ENCODE measurements at regions not wholly inside any gene's neighbourhood (a gene's known extent, or its start where the extent isn't known, plus 50 kb on each side); places are given as distances from the start of the nearest gene placed in this dataset.
"Not testable (repeated sequence)": the region's sequence is repeated elsewhere in the genome, so short reads cannot be mapped to it uniquely, and the experiment has no call there.

DNA sequence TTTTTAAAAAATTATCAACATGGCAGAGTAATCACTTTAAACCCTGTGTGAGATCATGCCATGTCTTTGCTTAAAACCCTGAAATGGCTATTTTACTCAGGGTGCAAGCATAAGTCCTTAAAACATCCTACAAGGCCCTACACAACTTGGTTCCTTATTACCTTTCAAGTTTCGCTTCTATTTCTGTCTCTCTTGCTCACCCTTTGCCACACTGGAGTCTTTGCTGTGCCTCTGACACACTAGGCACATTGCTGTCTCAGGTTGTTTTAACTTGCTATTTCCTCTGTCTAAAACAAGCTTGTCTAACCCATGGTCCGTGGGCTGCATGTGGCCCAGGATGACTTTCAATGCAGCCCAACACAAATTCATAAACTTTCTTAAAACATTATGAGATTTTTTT is 55.6 kb downstream of the KIAA0408 start:
- TF ChIP-seq, protein P1, sequence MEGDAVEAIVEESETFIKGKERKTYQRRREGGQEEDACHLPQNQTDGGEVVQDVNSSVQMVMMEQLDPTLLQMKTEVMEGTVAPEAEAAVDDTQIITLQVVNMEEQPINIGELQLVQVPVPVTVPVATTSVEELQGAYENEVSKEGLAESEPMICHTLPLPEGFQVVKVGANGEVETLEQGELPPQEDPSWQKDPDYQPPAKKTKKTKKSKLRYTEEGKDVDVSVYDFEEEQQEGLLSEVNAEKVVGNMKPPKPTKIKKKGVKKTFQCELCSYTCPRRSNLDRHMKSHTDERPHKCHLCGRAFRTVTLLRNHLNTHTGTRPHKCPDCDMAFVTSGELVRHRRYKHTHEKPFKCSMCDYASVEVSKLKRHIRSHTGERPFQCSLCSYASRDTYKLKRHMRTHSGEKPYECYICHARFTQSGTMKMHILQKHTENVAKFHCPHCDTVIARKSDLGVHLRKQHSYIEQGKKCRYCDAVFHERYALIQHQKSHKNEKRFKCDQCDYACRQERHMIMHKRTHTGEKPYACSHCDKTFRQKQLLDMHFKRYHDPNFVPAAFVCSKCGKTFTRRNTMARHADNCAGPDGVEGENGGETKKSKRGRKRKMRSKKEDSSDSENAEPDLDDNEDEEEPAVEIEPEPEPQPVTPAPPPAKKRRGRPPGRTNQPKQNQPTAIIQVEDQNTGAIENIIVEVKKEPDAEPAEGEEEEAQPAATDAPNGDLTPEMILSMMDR (IDR thresholded peaks at IDR 0.05), result no peak
- H3K9me3 Mint-ChIP-seq, result no peaks in the 10 kb centered on the region
- no peaks in the 10 kb centered on the region for H3K27me3 Mint-ChIP-seq
- H3K9me3 ChIP-seq (ENCODE audit: control insufficient read depth in 1 of 2, insufficient read depth in 1 of 2, low read length in 2 of 2), result no peaks in the 10 kb centered on the region
- ATAC-seq (ENCODE audit: poor library complexity) (no peak), DNase-seq (no peak)
- H3K36me3 ChIP-seq (ENCODE audit: insufficient read depth, low read length), result no peaks in the 10 kb centered on the region
- no peaks in the 10 kb centered on the region for H3K27me3 ChIP-seq (ENCODE audit: control insufficient read depth in 1 of 2, insufficient read depth in 2 of 2, low read length in 2 of 2)
- CTCF ChIA-PET, result no interaction called here
- no peak overlapping the region for H3K4me3 ChIP-seq (ENCODE audit: low read length)
- intact Hi-C loops (cut with DNase I, micrococcal nuclease), result no loop called here
- no peaks in the 10 kb centered on the region for H3K4me1 ChIP-seq (ENCODE audit: insufficient read depth, low read length)
- no peak overlapping the region for H3K4me3 Mint-ChIP-seq
- no peaks in the 10 kb centered on the region for H3K36me3 Mint-ChIP-seq (ENCODE audit: low read depth)
- H3K27ac ChIP-seq (ENCODE audit: low read depth in 1 of 2, low read length in 2 of 2), result no peak overlapping the region
- POLR2A ChIA-PET, result no interaction called here
- no peaks in the 10 kb centered on the region for H3K4me1 Mint-ChIP-seq (ENCODE audit: low read depth)
- no peak overlapping the region for H3K27ac Mint-ChIP-seq

DNA sequence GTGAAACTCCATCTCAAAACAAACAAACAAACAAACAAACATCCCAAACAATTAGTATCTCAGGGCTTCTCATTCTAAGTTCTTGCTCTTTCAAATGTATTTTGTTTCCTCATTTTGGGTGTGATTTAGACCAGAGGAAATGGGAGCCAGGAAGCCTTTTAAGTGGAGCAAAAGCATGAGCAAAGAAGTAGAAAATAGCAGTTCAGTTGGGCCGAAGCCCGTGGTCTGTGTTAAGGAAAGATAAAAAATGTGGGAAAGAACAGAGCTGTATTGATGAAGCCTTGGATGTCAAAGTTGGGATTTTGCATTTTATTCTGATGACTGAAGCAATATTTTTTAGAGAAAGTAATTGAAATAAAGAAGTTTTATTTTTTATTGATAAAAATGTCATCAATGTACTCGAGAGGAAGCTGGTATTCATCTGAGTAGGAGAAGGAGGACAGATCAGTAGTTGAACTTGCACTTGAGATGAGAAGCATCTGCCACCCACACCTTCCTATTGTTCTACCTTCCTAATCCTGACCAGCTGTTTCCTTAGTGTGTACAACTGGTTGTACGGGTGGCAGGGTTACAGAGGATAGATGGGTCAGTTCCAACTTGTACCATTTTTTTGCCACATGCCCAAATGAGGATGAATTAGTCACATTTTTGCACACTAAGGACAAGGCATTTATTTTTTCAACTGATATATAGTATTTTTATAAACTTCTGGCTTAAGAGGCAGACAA is 56.1 kb downstream of the KIAA0408 start:
- ATAC-seq (ENCODE audit: poor library complexity) (no peak), DNase-seq (no peak)
- ChIA-PET CTCF (no interaction called here), POLR2A (no interaction called here)
- H3K4me3 Mint-ChIP-seq, result no peak overlapping the region
- no peaks in the 10 kb centered on the region for H3K9me3 ChIP-seq (ENCODE audit: control insufficient read depth in 1 of 2, insufficient read depth in 1 of 2, low read length in 2 of 2)
- H3K27me3 Mint-ChIP-seq, result no peaks in the 10 kb centered on the region
- TF ChIP-seq, protein P1 (IDR thresholded peaks at IDR 0.05), result no peak
- H3K27ac Mint-ChIP-seq, result no peak overlapping the region
- no peaks in the 10 kb centered on the region for H3K4me1 Mint-ChIP-seq (ENCODE audit: low read depth)
- H3K27ac ChIP-seq (ENCODE audit: low read depth in 1 of 2, low read length in 2 of 2), result no peak overlapping the region
- H3K4me3 ChIP-seq (ENCODE audit: low read length), result no peak overlapping the region
- no peaks in the 10 kb centered on the region for H3K36me3 ChIP-seq (ENCODE audit: insufficient read depth, low read length)
- intact Hi-C loops (cut with DNase I, micrococcal nuclease), result no loop called here
- H3K36me3 Mint-ChIP-seq (ENCODE audit: low read depth), result no peaks in the 10 kb centered on the region
- no peaks in the 10 kb centered on the region for H3K27me3 ChIP-seq (ENCODE audit: control insufficient read depth in 1 of 2, insufficient read depth in 2 of 2, low read length in 2 of 2)
- no peaks in the 10 kb centered on the region for H3K9me3 Mint-ChIP-seq
- H3K4me1 ChIP-seq (ENCODE audit: insufficient read depth, low read length), result no peaks in the 10 kb centered on the region

DNA sequence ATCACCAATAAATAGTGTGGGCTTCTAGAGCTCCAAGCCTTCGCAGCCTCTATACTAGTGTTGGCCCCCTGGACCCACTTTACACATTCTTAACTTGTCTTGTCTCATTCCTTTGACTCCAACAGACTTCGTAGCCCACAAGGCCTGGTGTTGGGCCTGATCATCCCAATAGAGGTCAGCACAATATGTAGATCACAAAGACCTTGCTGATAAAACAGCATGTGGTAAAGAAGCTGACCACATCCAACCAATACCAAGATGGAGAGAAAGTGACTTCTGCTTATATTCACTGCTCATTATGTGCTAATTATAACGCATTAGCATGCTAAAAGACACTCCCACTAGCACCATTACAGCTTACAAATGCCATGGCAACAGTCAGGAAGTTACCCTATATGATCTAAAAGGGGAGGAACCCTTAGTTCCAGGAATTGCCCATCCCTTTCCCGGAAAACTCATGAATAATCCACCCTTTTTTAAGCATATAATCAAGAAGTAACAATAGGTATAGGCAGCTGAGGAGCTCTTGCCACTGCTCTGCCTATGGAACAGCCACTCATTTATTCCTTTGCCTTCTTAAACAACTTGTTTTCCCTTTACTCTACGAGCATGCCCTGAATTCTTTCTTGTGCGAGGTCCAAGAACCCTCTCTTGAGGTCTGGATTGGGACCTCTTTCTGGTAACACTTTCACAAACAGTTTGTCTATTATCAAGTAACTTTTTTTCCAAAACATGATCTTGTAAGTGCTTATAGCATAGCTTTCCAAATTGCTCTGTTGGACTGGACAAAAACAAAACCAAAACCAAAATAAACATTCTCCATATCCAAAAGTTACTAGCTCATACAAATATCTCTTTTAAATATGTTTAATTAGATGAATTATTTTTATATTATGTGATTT is 54.6 kb upstream of the ECHDC1 start:
- Mint-ChIP-seq H3K27me3 (no peaks in the 10 kb centered on the region), H3K4me1 (ENCODE audit: low read depth) (no peaks in the 10 kb centered on the region), H3K36me3 (ENCODE audit: low read depth) (no peaks in the 10 kb centered on the region), H3K4me3 (no peak overlapping the region), H3K9me3 (no peaks in the 10 kb centered on the region), H3K27ac (no peak overlapping the region)
- no peaks in the 10 kb centered on the region for H3K27me3 ChIP-seq (ENCODE audit: control insufficient read depth in 1 of 2, insufficient read depth in 2 of 2, low read length in 2 of 2)
- no peak for ATAC-seq (ENCODE audit: poor library complexity)
- TF ChIP-seq, protein P1 (IDR thresholded peaks at IDR 0.05), result no peak
- intact Hi-C loops (cut with DNase I, micrococcal nuclease), result no loop called here
- H3K27ac ChIP-seq (ENCODE audit: low read depth in 1 of 2, low read length in 2 of 2), result no peak overlapping the region
- H3K4me1 ChIP-seq (ENCODE audit: insufficient read depth, low read length), result no peaks in the 10 kb centered on the region
- H3K9me3 ChIP-seq (ENCODE audit: control insufficient read depth in 1 of 2, insufficient read depth in 1 of 2, low read length in 2 of 2), result no peaks in the 10 kb centered on the region
- no peak for DNase-seq
- H3K4me3 ChIP-seq (ENCODE audit: low read length), result no peak overlapping the region
- CTCF ChIA-PET, result interaction anchor here (1.2 kb wide), 1 partner anchor 95 kb away, joined by 3 read pairs; no protein-coding TSS in a partner anchor
- POLR2A ChIA-PET, result no interaction called here
- no peaks in the 10 kb centered on the region for H3K36me3 ChIP-seq (ENCODE audit: insufficient read depth, low read length)

DNA sequence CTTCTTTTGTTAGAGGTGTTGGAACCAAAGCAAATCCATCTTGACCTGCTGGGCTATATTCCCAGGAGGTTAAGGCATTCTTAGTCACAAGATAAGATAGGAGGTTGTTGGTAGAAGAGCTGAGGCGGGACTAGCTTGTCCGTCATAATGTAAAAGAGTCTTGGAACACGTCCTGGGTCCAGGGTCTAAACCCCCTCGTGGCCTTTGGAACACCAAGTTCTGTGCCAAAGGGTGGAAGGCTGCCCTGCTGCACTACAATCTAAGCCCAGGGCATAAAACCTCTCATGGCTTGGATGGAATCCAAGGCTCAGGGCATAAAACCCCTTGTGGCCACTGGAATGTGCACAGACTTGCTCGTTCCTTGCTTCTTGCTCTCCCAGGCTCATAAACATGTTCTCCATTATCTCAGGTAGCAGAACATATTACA is 53.8 kb upstream of the ECHDC1 start:
- H3K27me3 ChIP-seq (ENCODE audit: control insufficient read depth in 1 of 2, insufficient read depth in 2 of 2, low read length in 2 of 2); H3K9me3 Mint-ChIP-seq; ATAC-seq (ENCODE audit: poor library complexity); POLR2A ChIA-PET; H3K27ac Mint-ChIP-seq; H3K4me1 ChIP-seq (ENCODE audit: insufficient read depth, low read length); intact Hi-C loops (cut with DNase I, micrococcal nuclease); H3K36me3 Mint-ChIP-seq (ENCODE audit: low read depth); H3K36me3 ChIP-seq (ENCODE audit: insufficient read depth, low read length); CTCF ChIA-PET; H3K27me3 Mint-ChIP-seq; H3K4me3 ChIP-seq (ENCODE audit: low read length); H3K4me1 Mint-ChIP-seq (ENCODE audit: low read depth); DNase-seq; H3K9me3 ChIP-seq (ENCODE audit: control insufficient read depth in 1 of 2, insufficient read depth in 1 of 2, low read length in 2 of 2); H3K27ac ChIP-seq (ENCODE audit: low read depth in 1 of 2, low read length in 2 of 2); H3K4me3 Mint-ChIP-seq: not testable (repeated sequence)

Data from CD4-positive, alpha-beta T cell (primary cell).